GM18873 (cell line): ENCODE measurements at regions not wholly inside any gene's neighbourhood (a gene's known extent, or its start where the extent isn't known, plus 50 kb on each side); places are given as distances from the start of the nearest gene placed in this dataset.

Source experiments
- ATAC-seq: cut with Tn5 transposase; IDR thresholded peaks from one replicate; pipeline ENCODE4 v1.9.1; 2021; ENCODE audit warnings: mild to moderate bottlenecking, moderate library complexity, moderate number of reproducible peaks; ENCODE audit not compliant: unreplicated experiment, low FRiP score

DNA sequence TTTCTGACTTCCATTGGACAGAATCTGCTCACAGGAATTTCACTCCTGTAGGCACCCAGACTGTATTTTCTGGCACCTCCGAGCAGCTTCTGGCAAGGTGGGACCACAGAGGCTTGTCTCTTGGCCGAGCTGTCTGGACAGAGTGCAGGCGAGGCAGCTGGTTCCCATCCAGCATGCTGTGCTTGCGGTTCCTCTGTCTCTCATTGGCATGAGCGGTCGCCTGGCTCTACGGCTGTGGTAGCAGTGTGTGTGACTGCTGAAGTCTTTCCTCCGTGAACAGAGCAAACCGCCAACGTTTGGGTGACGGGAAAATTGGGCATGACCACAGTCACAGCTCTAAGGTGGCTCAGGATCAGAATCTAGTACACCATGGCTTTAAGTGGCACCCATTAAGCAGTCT lies 411.7 kb upstream of the NETO1 start:
- ATAC-seq: no peak

DNA sequence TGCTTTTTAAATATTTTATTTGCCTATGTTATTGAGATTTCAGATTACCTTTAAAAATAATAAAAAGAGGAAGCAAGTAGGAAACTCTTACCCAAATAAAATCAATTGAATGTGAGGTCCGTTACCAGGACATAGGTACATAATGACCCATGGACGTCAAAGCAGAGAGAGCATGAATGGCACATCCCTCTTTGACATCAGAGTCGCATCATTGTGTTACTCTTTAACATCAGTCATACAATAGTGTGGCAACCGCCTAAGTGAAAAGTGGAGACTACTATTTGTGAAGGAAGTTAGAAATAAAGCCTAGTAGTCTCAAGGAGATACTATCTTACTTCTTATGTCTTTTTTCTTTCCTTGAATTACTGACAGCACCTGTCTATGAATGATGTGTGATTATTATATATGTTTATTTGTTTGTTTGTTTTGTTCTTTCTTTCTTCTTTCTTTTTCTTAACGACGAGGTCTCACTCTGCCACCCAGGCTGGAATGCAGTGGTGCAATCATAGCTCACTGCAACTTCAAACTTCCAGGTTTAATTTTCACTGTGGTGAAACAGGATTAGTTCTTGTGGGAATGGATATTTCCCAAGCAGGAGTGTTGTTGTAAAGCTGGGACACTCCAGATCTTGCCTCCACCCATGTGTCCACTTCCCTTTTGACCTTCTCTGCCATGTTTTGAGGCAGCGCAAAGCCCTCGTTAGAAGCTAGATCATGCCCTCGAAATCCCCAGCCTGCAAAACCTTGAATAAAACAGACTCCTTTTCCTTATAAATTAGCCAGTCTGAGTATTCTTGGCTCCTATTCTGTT lies 407.2 kb upstream of the NETO1 start:
- ATAC-seq: no peak

DNA sequence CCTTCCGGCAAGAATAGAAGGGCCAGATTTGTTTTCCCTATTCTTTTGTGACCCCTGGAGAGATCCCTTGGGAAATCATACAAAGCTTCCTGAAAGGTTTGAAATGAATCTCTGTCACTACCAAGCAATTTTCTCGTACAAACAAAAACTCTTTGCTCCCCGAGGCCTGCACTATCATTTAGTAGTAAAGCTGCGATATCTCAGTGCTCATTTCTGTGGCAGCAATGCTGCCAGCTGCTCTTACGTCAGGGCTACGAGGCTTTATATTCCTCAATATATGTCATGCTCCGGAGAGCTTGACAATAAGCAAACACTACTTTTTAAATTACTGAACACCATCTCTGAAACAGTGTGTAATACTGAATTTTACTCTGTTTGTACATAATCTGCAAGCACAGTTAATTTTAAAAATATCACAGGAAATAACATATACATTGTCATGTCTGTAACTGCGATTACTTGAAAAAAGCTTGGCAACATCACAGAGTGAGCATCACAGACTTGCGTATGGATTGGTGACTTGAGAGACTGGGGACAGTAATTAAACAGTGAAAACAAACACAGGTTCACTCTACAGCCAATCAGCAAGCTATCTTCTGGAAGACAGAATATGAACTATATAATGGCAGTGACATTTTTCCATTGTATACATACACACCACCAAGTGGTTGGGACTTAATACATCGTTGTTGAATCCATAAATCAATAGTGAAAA lies 403.3 kb upstream of the NETO1 start:
- no peak for ATAC-seq

DNA sequence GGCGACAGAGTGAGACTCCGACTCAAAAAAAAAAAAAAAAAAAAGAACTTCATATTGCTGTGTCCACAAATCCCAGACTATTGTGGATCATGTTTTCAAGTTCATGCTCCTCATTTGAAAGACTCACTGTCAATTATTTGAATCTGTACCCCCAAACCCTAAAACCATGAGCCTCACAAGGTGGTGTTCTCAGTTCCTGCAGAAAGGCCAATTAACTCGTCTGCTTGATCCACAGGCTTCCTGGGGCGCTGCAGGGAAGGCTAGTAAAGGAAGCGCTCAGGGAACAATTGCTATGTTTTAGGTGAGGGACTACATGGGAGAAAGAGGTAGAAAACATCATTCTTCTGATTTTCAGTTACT lies 396.8 kb upstream of the NETO1 start:
- no peak for ATAC-seq

DNA sequence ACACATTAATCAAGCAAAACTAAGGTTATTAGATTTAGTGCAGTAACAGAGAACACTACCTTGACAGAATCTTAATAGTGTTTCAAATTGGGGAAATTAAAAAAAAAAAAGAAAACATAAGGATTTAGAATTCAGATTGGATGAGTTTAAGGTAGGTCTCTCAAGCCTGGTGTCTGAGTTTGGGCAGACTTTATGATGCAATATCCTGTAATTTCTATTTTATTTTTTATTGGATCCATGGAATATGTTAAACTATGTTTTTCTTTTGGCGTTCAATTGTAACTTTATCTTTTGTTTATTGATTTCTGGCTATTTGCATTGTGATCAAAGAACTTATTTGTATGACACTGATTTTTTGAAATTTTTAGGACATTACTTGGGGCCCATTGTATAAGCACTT lies 394.1 kb upstream of the NETO1 start:
- ATAC-seq: no peak

DNA sequence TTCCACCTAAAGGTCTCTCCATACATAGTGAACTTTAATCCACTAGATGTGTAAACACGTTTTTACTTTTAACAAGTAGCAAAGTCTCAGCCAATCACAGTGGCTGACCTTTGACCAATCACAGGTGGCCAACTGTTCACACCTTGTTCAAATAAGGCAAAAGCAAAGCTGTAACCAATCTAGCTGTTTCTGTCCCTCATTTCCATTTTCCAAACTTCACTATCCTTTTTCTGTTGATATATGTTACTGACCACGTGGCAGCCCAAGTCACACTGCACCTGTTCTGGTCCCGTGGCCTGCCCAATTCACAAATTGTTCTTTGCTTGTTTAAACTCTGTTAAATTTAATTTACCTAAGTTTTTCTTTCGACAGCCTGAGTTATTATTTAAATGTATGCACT lies 393.5 kb upstream of the NETO1 start:
- ATAC-seq: no peak

DNA sequence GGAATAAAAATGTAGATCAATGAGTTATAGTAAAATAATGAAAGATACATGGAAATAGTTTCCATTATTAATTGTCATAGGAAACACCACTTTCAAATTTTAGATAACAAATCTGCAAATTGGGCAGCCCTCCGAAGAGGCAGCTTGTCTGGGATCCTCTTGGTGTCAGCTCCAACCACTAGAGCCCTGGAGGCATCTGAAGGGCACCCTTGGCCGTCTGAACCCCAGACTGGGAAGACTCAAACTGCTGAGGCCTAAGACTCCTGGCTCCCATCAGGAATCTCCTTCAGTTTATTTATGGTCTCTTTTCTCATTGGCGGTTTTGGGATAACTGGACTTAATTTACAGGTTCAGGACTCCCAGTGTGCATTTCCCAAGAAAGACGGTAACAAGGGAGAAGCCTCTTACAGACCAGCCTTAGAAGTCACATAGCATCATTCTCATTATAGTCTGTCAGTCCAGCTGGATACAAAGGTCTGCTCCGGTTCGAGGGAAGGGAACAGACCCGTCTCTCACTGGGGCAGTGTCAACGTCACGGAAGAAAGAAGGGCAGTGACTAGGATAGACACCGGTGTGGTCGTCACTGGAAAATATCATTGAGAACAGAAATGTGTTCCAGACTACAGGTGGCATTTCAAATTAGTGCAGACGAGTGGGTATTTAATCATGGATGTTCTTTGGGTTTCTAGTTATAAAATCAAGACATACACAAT lies 390.7 kb upstream of the NETO1 start:
- no peak for ATAC-seq

DNA sequence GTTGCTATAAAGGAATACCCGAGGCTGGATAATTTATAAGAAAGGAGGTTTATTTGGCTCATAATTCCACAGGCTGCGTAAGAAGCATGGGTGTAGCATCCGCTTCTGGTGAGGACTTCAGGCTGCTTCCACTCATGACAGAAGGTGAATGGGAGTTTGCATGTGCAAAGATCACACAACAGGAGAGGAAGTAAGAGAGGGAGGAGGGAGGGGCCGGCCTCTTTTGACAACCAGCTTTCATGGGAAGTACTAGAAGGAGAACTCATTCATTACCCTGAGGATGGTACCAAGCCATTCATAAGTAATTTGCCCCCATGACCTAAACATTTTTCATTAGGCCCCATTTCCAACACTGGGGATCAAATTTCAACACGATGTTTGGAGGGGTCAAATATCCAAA lies 386.8 kb upstream of the NETO1 start:
- no peak for ATAC-seq

DNA sequence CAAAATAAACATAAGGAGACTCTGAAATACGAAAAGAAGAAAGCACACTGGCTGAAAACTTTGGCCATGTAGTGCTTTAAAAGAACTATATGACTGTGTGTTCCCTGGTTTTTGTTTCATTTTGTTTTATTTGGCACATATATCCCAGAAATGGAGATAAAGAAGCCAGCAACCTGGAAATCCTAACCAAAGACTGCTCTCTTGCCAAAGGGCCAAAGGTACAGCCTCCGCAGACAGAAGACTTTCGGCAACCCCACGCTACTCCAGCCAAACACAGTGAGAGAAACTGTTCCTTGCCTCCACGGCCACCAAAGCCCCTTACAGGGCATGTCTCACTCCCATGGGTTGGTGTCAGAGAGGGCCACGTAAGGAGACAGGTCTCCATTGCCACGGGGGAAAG lies 381.2 kb upstream of the NETO1 start:
- ATAC-seq: no peak

DNA sequence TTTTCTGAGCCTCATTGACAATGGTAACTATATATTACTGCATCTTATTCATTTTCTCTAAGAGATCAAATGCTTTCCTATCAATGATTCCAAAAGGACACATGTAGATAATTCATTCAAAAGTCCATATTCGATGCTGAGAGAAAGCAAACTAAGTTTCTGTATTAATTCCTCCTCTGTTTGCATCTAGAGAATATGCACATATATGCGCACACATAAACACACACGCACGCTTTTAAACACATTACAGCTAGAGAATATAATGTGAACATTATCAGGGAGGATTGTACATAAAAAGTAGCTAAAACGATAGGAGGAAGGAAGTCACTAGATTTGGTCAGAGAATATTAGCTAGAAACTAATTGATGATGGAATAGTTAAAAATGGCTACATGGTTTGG lies 379.0 kb upstream of the NETO1 start:
- no peak for ATAC-seq

DNA sequence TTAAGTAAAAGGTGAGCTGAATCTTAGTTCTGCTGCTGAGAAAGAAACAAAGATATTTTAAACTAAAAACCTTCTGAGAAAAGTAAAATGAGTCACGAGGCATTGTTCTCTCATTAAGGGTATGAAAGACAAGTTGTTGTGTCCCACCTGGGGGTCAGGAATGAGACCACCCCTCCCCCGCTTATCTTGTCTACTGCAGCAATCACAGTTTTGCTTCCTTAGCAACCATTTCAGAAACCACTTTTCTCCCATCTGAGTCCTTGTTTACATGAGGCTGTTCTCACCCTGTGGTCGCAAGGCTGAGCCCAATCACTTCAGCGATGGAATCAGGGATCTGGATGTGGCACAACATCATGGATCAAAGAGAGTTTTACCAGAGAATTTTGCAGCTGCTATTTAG lies 377.6 kb upstream of the NETO1 start:
- no peak for ATAC-seq

DNA sequence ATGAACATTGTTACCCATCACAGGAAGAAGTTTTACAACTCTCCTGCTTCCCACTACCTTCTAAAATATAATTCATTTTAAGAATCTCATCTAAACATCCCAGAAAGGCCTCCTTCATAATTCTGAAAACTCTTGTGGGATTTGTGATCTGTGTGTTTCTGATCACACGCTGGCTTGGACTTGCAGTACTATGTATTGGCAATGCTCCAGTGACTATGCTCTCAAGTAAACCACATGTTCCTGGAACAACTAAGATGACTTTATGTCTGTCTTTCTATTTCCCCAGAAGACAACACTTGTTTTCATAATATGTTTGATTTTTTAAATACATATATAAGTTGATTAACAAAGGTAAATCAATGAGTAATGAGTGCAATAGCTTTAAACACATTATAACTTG lies 376.6 kb upstream of the NETO1 start:
- no peak for ATAC-seq

DNA sequence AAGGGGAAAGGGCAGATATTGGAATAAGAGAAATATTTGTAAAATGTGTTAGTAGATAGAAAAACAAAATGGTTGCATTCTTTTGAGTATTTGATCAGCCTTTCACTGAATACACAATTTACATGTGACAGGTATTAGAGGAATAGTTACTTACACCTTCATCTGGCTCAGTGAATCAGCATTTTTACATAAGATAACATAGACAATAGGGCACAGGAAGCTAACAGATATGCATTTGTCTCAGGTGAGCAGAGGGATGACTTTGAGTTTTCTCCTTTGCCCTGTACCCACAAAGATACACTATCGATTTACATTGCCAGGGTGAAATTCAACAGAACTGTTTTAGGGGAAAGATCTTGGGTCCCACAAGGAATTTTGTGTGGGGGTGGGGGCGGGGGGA lies 373.1 kb upstream of the NETO1 start:
- no peak for ATAC-seq

DNA sequence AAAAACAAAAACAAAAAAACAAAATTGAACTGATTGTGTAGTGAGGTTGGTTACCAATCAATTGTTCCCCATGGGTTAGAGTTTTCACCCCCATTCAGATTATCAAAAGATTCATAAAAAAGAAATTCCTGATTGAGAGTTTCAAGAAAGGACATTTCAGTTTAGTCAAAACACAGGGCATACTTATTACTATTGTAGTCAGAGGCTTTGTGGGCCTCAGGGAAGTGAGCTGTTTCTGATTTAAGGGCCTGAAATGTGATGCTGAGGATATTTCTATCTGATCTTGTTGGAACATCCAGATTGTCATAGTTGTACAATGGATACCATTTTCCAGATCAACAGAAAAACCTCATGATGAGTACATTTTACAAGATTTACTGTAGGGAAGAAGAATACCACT lies 368.1 kb upstream of the NETO1 start:
- no peak for ATAC-seq

DNA sequence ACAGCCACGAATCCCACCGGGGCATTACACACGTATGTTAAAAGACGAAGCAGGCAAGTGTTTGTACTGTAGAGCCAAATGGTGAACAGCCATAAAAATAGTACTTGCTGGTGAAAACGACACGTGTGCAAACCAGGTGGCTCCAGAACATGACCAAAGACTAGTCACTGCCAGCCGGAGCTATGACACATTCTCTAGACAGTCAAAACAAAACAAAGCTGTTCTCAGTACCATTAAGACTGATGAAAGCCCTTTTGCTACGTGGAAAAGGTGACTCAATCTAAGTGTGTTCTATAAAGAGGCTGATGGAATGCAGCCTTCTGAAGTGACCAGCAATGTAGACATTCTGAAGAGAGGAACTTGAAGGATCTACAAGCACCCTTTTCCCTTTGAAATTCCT lies 367.7 kb upstream of the NETO1 start:
- ATAC-seq: peak; percentile 99

DNA sequence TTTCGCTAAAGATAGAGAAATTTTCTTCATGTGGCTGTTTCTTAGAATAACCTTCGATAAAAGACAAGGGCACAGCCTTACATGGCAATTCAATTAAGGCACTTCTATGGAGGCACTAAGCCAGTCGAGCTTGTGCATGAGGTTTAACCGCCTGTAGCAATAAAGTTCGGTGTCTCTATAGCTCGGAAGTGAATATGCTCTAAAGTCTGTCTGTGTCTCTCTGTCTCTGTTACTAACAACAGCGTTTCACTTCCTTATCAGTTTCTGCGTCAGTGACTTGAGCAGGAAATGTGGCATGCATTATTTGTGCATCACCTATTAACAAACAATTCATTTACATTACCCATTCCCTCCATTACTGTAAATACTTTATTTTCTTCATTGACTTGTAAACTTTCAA lies 365.1 kb upstream of the NETO1 start:
- peak; percentile 82 for ATAC-seq

DNA sequence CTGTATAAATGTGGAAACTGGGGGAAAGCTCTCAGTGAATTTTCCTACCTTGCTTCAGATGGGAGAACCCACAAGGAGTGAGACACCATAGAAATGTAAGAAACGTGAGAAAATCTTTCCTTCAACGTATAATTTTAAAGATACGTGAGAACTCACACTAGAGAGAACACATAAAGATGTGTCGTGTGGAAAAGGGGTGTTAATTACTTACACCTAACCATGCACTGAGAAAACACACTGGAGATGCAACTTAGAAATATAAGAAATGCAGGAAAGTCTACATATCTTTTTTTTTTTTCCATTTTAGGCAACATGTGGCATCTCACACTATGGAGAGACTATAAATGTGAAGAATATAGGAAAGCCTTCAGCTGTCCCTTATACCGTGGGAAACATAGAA lies 352.9 kb upstream of the NETO1 start:
- ATAC-seq: no peak

DNA sequence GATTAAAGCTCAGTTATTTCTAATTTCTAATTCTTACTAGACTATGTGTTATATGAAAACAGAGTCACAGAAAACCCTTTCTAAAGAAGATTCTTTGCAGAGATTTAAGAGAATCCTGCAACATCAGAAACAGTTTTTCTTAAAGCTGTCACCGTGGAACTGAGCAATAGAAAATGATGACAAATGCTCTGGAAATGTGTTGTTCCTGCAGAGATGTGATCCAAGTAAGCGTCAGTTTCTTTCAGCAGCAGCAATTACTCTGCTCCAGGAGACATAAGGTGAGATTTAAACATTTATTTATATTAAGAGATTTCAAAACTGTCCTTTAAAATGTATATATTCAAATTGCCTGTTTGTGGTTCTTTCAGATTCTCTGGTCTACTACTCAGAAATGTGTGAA lies 350.5 kb upstream of the NETO1 start:
- ATAC-seq: no peak

DNA sequence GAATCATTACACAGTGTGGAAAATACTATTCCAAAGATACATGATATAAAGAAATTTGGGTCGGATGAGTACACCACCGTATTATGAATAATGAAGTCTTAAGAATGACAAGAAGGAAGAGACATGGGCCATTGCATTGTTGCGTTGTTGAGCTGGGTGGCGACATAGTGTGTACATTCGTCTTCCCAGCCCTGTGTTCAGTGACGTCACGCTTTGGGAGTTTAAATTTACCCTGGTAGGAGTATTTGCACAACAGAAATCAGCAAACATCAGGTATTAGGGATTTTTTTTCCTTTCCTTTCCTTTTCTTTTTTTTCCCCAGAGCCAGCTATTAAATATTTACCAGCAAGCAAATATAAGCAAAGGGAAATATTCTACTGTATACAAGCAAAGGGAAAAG lies 347.2 kb upstream of the NETO1 start:
- no peak for ATAC-seq

DNA sequence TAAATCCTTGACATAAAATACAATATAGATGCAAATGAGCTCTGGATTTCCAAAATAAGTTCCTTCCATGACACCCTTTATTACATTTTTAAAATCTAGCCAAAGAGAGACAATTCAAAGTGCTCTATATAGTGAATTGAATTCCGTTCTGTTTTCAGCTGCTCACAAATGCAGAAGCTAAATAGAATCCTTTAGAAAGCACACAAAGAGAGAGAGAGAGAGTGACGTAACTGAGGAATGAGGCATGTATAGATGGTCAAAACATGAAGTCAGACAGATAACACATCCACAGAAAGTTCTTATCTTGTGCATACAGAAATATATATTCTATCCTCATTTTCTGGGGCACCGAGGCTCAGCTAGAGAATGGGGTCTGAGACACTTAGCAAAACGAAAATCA lies 344.7 kb upstream of the NETO1 start:
- ATAC-seq: no peak

DNA sequence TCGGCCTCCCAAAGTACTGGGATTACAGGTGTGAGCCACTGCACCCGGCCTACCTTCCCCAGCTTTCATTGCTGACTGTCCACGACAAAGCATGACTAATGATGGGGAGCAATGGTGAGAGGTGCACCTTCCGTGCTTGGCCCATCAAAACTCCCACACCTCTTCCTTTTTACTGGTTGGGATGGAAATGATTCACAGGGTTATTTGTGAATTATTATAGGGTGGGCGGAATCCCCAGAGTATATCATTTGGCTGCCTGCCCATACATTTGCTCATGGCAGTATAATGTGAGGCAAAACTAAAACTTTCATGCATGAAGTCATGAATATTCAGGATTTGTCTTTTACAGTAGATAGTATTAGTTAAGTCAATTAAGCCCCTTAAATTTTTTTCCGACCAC lies 334.2 kb upstream of the NETO1 start:
- ATAC-seq: no peak

DNA sequence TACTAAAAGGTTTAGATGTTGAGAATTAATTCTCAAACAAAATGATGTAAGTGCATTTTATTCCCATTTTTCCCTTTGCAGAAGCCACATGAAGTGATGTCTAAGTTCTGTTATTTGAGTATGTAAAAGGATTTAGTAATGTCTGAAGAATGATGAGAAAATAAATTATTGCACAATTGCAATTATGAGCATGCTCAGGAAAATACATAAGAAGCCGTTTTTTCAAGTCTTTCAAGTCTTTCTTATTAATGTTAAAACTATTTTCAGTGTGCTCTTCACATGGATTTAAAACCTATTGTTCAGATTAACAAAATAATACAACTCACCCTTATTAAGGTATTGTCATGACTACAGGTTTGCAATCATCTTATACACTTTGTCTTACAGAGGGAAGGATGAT lies 331.4 kb upstream of the NETO1 start:
- ATAC-seq: no peak
